HG02970 (cell line): ENCODE measurements at regions not wholly inside any gene's neighbourhood (a gene's known extent, or its start where the extent isn't known, plus 50 kb on each side); places are given as distances from the start of the nearest gene placed in this dataset.
"Not testable (repeated sequence)": the region's sequence is repeated elsewhere in the genome, so short reads cannot be mapped to it uniquely, and the experiment has no call there.

Experiments
- ATAC-seq: cut with Tn5 transposase; IDR thresholded peaks from one replicate; pipeline ENCODE4 v1.9.1; 2021; ENCODE audit warnings: mild to moderate bottlenecking, moderate library complexity, moderate number of reproducible peaks; ENCODE audit not compliant: unreplicated experiment, low FRiP score

DNA sequence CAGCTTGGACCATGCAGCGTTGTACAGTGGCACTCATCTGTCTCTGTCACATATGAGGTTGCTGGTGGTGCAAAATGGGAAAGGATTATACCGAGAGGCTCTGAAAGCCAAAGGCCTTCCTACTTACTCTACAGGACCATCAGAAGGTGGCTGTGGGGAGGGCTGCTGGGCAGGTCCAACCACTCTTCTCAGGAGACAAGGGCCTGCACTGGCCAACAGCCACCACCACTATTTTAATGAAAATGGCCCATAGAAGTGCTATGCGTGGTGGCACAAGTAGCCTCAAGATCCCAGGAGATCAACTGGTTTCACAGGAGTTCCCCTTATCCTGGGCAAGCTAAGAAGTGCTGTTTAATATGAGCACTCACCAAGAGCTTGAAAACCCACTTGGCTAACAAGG lies 52.3 kb downstream of the MRPL57 start:
- no peak for ATAC-seq

DNA sequence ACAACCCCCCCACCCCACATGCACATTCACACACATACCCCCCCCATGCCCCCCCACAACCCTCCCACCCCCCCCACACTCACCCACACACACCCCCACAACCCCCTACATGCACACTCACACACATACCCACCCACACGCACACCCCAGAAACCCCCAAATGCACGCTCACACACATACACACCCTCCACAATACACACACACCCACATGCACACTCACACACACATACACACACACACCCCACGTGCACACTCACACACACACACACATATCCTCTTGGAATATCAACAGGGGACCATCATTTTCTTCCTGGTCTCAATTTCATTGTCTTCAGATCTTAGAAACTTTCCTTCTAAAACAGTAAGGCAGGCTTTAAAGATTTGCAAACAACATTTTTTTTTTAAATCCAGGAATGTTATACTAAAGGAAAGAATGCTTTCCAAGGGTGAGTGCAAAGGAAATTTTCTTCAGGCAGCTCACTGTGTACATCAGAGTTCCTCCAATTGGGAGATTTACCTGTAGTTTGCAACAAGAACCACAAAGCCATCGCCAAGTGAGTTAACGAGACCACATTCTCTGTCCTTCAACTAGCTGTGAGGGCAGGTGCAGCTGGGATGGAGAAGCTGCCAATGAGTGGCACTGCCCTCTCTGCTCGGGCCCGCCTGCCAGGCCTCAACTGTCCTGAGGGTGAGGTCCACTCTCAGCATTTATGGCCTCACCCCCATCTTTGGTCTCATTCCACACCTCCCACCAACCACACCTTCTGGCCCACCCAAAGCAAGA lies 53.0 kb downstream of the MRPL57 start:
- ATAC-seq: no peak

DNA sequence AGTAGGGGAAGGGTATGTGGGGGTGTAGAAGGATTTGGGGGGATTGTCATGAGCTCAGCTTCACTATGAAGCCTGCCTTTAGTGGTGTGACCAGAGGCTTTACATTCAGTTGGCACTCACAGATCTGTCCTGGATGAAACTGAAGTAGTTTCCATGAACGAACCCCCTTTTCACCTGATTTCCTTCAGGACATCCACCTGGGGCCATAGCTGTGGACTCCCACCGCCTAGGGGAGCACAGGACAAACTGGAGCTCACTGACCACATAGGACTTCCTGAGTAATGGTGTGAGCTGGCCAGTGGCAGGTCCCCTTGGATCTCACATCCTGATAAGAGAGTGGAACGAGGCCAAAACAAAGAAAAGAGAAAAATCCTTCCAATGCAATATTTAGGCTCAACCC lies 54.1 kb downstream of the MRPL57 start:
- no peak for ATAC-seq

DNA sequence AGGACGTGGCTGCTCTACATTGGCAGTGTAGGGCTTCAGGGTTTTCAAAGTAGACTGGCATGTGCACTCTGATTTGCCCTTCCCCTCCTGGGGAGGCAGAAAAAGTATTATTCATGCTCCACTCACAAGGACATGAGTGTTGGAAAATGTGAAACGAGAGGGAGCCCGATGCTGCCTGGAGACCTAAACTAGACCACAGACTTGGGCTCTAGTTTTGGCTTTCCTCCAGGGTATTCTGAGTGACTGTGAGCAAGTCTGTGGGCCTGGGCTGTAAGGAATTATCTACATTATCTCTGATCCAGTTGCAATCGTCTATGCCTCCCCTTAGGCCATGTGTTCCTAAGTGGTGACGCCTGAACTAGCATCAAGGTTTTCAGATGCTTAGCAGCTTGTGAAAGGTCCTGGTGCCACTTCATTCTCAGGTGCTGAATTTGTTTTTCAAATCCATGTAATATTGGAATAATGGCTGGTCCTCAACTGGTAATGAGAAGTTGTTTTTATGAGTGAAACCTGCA lies 55.0 kb downstream of the MRPL57 start:
- ATAC-seq: no peak

DNA sequence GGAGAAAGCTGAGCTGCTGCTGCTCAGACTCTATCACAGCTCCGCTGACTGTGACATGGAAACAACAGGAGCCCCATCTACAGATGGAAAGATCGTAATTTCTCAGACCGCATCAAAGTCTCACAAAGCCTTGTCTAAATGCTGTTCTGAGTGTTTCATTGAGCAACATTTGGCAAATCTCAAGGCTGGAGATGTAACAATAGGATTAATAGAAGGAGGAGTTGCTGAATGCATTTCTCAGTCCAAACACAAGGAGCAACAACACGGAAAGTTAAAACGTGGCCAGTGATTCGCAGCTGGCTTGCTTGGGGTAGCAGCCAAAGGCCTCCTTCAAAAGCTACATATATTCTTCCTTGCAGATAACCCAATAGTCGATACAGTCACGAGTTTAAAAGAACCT lies 55.7 kb downstream of the MRPL57 start:
- no peak for ATAC-seq

GRCh38 chr13:21232599-21232998 lies 56.1 kb downstream of the MRPL57 start:
- no peak for ATAC-seq

GRCh38 chr13:21233086-21233485 lies 56.6 kb downstream of the MRPL57 start:
- ATAC-seq: no peak

- ATAC-seq: no peak
These were observed 58.1 kb downstream of the MRPL57 start for GRCh38 chr13:21234526-21234925.

DNA sequence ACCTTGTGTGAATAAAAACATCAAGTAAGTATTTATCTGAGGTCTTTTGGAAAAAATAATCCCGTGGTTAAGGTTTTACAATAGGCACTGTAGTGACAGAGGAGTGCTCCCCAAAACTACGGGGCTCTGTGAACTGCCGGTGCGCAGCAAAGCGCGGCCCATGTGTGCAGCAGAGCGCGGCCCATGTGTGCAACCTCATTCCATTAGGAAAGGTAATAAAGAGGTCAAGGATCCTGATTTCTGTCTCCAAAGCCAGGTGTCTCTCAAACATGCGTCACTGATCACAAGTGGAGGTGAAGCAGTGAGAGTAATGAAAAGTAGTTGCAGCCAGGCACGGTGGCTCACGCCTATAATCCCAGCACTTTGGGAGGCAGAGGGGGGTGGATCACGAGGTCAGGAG lies 58.7 kb downstream of the MRPL57 start:
- ATAC-seq: no peak

- no peak for ATAC-seq
These were observed 60.6 kb downstream of the MRPL57 start for GRCh38 chr13:21237081-21237480.

GRCh38 chr13:21238267-21238666 lies 61.8 kb downstream of the MRPL57 start:
- ATAC-seq: no peak

DNA sequence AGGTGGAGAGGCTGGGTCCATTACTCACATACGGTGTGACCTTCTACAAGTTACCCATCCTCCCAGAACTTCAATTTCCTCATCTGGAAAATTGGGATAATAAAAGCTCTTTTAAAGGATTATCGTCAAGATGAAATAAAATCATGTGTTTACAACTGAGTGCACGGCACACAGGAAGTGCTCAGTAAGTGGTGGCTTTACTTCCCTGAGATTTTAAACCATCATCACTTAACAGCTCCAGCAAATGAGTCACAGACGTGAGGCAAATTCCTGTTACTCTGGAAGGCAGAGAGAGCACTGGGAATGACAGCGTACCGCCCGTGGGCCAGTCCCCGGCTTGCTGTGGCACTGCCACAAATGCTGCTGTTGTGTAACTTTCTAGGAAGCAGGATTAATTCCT lies 64.1 kb downstream of the MRPL57 start:
- ATAC-seq: no peak

- ATAC-seq: no peak
These were observed 65.8 kb downstream of the MRPL57 start for GRCh38 chr13:21242236-21242635.

DNA sequence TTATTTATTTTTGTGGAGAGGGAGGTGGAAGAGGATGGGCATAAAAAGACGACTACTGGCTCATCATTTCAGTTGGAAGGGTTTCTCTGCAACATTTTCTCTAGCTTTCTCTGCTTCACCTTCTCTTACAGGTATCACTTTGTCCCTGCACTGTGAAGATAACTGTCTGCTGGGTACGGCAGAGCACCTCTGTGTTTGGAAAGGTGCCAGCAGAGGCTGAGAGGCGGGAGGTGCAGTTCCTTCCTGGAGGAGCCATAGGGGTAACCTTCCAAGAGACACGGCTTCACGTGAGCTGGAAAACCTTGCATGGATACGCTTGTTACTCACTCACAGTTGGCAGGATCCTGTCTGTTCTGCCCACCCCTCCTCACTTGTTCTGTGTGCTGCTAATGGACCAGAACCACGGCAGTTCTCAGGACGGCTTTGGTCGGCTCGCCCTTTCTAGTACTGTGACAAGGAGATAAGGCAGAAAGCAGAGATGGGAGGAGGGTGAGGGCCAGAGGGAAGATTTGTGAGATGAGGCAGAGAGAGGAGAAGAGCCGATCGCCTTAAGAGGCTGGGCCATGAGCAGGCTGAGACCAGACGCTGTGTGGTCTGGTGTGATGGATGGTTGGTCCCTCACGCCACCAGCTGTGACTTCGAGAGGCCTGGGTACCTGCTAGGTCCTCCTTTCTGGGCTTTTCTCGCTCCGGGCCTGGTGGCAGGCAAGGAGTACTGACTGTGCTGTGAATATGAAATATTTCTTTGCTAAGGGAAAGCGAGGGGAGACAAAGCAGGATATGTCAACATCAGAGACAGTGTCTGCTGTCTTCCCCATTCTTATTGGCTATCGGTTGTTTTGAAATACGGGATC lies 66.8 kb downstream of the MRPL57 start:
- ATAC-seq: no peak

GRCh38 chr13:21243898-21244184 lies 67.4 kb downstream of the MRPL57 start:
- not testable (repeated sequence) for ATAC-seq

DNA sequence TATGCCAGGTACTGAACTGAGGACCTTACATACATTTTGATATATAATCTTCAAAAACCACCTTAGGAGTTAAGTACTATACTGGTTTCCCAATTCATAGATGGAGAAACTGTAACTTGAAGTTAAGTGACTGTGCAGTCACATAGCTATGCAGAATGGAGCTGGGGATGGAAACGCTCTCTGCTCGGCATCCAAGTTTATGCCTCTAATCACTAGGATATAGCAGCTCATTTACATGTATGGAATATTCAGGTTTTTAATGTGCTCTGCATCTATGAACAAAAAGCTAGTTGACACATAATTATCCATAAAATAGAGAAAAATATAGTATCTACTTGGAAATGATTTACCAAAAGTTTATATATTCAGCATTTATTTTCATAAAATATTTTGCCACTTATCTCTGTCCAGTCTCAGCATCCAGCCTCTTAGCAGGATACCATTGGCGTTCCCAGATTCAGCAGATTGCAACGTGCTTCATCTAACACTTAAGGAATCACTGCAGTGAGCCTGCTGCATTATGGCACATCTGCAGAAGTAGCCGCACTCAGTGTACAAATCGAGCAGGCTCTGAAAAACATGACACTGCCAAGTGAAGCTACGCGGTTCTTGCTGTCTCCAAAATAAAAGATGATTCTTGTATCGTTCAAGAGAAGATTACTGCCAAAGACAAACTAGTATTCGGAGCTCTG lies 70.4 kb downstream of the MRPL57 start:
- ATAC-seq: no peak

DNA sequence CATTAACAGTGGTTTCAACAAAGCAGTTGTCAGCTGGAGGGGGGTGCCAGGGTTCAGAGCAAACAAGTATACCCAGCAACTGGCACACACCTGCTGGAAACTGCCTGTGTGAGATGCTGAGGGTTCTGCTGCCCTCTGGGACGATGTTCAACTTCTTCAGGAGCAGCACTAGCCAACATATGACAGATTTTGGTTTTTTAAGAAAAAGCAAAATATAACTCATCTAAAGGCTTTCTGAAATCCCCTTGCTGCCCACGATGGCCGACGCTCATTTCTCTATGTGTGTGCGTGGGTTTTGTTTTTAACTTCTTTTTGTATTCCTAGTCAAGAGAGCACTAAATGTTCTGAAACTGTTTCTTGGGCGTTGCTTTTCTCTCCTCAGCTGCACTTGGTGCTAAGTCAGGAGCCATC lies 79.9 kb downstream of the MRPL57 start:
- no peak for ATAC-seq

DNA sequence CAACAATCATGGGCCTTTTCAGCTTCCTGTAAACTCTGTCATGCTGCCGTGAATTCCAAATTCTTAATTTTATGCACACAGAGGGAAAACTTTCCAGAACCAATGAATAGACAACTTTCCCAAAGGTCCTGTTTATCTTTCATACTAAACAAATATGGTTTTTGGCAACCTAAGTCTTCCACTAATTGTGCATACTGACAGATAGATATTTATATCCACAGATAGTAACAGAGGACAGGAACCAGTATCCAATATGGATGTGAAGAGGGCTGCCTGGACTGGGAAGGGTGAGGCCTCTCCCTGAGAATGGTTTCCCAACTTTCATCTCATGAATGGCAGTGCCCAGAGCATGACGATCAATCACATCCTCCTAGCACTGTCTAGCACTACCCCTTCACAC lies 80.4 kb downstream of the MRPL57 start:
- no peak for ATAC-seq

DNA sequence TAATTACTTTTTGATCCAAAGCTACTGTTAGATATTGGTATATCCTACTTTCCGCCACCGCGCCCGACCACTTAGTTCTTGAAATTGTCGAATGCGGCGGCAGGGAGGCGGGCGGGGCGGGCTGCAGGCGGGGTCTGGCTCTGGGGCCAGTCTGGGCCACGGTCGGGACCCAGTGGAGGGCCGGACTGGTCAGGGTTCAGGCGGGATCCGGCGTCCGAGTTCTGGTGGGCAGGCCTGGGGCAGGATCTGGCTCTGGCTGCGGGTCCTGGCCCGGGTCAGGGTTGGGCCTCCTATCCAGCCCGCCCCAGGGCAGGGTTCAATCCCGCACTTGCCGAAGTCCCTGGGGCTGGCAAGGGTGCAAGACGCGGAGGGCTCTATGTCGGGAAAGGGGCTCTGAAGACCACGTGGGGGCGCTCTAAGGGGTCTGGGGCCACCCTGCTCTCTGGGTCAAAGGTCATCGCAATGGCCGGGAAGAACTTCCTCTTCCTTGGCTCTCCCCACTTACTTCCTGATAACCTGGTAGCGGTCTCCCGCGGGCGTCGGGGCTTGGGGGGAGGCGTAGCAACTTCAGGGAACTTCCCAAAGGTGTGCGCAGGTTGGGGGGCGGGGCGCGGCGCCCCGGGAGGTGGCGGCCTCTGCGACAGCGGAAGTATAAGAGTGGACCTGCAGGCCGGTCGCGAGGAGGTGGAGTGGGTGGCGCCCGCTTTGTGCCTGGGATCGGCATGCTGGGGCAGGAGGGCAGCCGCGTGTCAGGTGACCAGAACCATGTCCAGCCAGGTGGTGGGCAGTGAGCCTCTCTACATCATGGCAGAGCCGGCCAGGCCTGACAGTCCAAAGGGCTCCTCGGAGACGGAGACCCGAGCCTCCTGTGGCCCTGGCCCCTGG lies 83.4 kb downstream of the MRPL57 start:
- ATAC-seq: no peak

GRCh38 chr13:21260561-21261290 lies 84.3 kb downstream of the MRPL57 start:
- not testable (repeated sequence) for ATAC-seq
